Thyroid gland (tissue), 4 donors: ENCODE measurements at regions not wholly inside any gene's neighbourhood (a gene's known extent, or its start where the extent isn't known, plus 50 kb on each side); places are given as distances from the start of the nearest gene placed in this dataset.

Experiments used
- CTCF ChIP-seq, 6 experiments: fragments of 200-600 bp in 3 of 6; fragments of 450-650 bp in 3 of 6; sonication (generic) in 3 of 6; IDR thresholded peaks; one replicate each; pipeline ENCODE4 v1.5.1; 2016 to 2019; ENCODE audit warnings: antibody characterized with exemption in 6 of 6, mild to moderate bottlenecking in 2 of 6, inconsistent platforms in 1 of 6, moderate library complexity in 1 of 6
- POLR2A ChIP-seq, 2 donors: fragments of 450-650 bp; IDR thresholded peaks; one replicate each; pipeline ENCODE4 v1.6.1; 2017; ENCODE audit warnings: antibody characterized with exemption in 2 of 2, mild to moderate bottlenecking in 2 of 2, moderate library complexity in 1 of 2

- TF ChIP-seq CTCF (IDR thresholded peaks at IDR 0.05) (no peak), POLR2A (IDR thresholded peaks at IDR 0.05) (no peak)
Measured at GRCh38 chr2:144324446-144325045, 195.4 kb downstream of the ZEB2 start.
